T-helper 2 cell (primary cell): ENCODE measurements at regions not wholly inside any gene's neighbourhood (a gene's known extent, or its start where the extent isn't known, plus 50 kb on each side); places are given as distances from the start of the nearest gene placed in this dataset.

Source experiments
- DNase-seq, 5 experiments: peaks; one replicate each; pipeline versions ENCODE4 v3.0.0 to v3.0.0-alpha.2; 2012 to 2022

- no peak for DNase-seq
These were observed 862.3 kb upstream of the GCFC2 start for GRCh38 chr2:76572981-76573380.

DNA sequence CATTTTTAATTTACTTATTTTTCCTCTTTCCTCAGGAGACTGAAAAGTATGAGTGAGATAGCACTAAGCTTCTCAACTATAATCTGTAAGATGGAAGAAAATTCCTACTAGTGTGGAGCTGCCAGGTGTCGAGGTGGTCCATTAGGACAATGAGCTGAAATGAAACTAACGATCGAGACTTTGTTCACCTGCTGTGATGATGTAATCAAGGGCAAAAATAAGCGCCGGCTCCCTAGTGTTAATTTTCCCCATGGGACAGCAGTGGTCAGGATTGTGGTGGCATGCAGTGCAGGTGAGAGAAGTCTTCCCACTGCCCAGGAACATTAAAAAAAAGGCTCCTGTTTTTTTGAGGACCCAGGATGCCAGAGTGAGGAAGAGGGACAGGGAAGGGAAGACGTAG is 859.1 kb upstream of the GCFC2 start:
- no peak for DNase-seq

DNA sequence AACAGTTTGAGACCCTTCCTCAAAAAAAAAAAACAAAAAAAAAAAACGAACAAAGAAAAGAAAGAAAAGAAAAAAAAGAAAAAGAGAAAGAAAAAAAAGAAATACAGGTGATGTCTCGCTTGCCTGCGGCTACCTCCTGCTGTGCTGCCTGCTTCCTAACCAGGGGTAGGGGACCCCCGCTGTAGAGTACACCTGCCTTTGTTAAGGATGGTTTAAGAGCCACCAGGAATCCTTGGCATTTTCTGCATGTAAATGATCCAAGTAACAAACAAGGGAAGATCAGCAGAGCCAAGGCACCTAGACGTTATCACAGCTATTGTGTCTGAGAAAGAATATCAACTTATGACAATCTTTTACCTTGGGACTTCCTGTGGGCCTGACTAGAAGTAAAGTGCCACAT is 856.8 kb upstream of the GCFC2 start:
- DNase-seq: no peak

GRCh38 chr2:76564734-76565133 is 854.0 kb upstream of the GCFC2 start:
- no peak for DNase-seq

DNA sequence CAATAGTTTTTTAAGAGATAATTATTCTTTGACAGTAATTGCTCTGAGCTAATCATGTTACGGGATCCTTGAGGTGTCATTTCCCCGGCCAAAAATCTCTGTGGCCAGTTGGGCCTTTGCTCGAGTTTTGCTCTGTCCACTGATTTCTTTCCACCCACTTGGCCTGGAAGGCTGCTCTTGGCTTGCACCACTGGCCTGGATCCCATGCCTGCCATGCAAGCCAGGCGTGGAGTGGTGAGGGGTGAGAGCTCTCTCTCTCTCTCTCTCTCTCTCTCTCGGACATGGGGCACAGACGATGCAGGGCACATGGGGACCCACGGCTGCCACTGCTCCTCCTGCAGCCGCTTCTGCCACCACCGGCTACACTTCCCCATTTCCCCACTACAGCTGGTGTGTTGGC is 853.0 kb upstream of the GCFC2 start:
- no peak for DNase-seq

DNA sequence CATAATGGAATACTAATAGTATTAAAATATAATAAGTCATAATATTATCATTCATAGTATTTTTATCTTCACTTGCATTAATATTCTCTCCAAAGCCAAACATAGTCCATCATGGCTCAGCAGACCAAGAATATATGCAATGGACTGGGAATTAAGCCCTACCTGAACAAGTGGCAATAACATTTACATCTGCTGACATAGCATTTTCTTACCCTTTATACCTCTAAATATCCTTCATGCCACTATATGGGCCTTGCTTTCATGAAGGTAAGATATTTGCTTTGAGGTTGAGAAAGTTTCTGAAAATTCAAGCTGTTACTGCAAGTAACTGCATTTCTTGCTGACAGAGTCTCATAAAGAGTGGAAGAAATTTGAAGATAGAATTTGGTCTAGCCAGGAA is 847.4 kb upstream of the GCFC2 start:
- no peak for DNase-seq

DNA sequence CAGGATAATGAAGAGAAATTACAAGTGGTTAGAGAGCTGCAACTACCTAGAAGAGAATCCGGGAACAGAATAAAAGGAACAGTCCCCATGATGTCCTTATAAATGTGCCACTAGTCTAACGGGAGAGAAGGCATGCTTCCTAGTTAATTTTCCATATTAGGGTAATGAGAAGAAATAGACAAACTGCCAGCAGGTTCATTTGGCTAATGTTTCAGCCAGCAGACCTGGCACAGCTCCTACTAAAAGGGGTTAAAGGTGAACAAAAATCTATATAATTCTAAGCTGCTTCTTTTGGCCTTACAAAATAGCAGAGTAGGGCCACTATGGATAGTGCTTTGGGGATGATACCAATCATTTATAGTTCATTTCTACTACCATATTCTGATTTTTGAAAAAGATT is 845.3 kb upstream of the GCFC2 start:
- no peak for DNase-seq

- DNase-seq: no peak
These were observed 835.5 kb upstream of the GCFC2 start for GRCh38 chr2:76546207-76546606.

GRCh38 chr2:76544901-76545300 is 834.2 kb upstream of the GCFC2 start:
- DNase-seq: no peak

DNA sequence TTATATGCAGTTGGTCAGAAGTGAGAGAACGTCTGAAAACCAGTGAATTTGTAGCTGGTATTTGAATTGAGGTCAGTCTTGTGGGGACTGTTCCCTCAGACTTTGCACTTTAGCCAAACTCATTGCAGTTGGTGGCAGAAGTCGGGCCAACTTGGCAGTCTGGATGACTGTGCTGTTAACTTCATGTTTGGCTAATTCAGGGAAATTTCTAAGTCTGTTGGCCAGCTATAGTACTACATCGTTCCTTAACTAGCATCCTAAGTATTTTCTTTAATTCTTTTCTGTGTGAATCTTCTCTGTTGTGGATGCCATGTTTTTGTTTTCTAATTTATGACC is 806.8 kb upstream of the GCFC2 start:
- DNase-seq: no peak

- no peak for DNase-seq
These were observed 806.3 kb upstream of the GCFC2 start for GRCh38 chr2:76516861-76517573.

- no peak for DNase-seq
These were observed 801.6 kb upstream of the GCFC2 start for GRCh38 chr2:76512201-76512820.

DNA sequence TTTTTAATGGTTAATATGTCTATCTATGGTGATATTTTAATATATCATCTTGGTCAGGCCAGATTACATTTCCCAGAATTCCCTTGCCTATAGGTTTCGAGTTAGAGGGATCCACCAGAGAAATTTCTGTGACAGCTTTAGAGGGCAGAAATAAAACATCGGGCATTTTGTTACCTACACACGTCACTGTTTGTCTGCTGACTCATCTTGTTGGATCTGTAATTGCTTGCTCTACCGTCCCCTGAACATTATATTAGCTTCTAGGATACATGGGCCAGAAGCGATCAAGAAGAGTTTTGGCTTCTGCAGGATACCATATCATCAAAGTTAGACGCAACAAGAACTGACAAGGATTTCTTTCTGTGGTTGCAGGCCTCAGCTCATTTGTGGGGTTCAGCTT is 795.8 kb upstream of the GCFC2 start:
- DNase-seq: no peak

DNA sequence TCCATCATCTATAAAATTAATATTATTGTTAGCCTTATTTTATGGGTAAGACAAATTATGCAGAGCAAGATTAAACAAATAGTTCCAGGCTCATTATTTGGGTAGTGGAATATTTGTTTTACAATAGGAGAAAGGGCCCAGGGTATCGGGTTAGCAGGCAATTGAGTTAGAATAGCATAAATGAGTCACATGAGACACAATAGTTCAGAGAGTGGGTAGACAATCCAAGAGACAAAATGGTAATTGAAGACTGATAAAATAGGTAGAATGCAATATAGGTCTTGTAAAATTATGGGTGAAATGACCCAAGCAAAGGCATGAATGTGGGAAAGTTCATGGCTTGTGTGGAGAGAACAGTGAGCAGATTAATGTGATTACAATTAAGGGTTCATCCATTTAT is 790.9 kb upstream of the GCFC2 start:
- DNase-seq: no peak

GRCh38 chr2:76498360-76498759 is 787.6 kb upstream of the GCFC2 start:
- no peak for DNase-seq

- peak in 1 of 5 experiments; percentile 1 for DNase-seq
These were observed 780.8 kb upstream of the GCFC2 start for GRCh38 chr2:76491503-76491902.

DNA sequence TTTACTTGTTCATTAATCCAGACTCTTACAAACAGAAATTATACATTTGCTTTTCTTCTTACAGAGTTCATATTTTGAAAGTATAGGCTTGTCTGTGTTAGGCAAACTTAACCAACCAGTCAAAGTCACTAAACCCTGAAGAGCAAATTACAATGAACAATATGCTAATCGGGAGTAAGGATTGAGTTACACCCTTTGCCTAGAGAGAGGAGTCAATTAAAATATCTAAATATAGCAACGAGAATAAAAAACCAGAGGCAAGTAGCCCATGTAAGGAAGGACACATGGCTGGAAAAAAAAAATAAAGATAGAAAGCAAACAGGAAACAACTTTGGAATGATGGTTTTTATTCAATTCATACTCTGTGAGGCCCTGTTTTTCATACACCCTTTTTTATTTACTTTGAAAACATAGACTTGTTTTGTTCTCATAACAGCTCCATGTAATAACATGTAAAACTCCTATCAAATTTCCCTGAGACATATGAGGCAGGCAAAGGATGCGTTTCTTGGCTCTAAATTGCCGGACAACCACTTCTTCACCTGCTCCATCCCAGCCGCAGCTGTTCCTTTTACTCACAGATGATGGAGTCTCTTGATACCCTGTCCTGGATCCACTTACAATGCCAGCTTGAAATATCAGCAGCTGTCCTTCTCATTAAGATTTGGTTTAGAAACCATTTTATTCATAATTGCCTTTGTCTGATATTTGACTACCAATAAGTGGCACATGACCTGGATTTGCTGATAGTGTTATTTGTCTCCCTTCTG is 767.7 kb upstream of the GCFC2 start:
- no peak for DNase-seq

- no peak for DNase-seq
These were observed 762.2 kb upstream of the GCFC2 start for GRCh38 chr2:76472946-76473345.

- no peak for DNase-seq
These were observed 758.4 kb upstream of the GCFC2 start for GRCh38 chr2:76469066-76469465.

- no peak for DNase-seq
These were observed 756.6 kb upstream of the GCFC2 start for GRCh38 chr2:76467326-76467725.

DNA sequence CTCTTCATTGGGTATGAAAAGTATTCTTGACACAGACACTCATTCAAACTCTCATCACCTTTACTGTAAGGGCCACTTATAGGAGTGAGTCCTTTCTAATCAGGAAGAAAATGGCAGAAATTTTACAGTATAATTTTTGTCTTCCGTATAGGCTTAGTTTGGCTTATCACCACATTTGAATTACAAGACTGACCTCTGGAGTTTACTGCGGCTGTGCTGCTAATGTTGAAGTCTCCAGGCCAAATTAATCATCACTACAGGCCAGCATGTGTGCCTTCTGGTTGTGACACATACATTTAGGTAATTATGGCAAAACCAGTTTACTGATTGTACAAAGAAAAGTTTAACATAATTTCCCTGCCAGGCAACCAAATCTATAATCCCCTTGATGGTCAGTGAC is 753.6 kb upstream of the GCFC2 start:
- no peak for DNase-seq

DNA sequence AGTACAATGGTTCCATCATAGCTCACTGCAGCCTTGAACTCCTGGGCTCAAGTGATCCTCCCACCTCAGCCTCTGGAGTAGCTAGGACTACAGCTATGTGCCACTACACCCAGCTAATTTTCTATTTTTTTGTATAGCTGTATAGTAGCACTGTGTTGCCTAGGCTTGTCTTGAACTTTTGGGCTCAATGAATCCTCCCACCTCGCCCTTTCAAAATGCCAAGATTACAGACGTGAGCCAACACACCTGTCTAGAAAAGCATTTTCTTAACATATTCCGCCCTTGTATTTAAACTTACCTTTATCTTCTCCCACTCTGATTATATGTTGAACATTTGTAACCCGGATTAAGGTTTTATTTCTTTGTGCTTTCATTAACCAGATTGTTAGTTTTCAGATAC is 750.7 kb upstream of the GCFC2 start:
- no peak for DNase-seq

DNA sequence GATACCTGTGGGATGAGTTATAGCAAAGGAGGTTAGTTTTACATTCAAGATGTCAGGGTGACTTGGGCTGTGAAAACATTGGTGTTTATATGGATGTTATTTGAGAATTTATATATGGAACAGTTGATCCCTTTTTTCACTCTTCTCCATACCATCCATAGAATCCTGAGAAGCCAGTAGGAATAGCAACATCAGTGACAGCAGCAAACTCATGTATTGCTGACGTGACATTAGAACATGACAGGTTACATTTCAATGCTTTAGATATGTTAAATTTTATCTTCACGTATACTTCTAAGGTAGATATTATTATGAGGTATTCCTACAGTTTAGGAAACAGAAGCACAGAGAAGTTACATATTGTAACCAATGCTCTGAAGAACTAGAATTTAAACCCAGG is 745.2 kb upstream of the GCFC2 start:
- DNase-seq: no peak

GRCh38 chr2:76450024-76450475 is 739.3 kb upstream of the GCFC2 start:
- DNase-seq: no peak
